B cell (primary cell): ENCODE measurements at regions not wholly inside any gene's neighbourhood (a gene's known extent, or its start where the extent isn't known, plus 50 kb on each side); places are given as distances from the start of the nearest gene placed in this dataset.

ENCODE experiments used
- ATAC-seq: fragments of 200-7000 bp; cut with Tn5 transposase; one replicate; pipeline ENCODE4 v1.10.0; 2021; ENCODE audit warnings: low read depth, mild to moderate bottlenecking, moderate number of reproducible peaks, moderate library complexity
- CTCF ChIA-PET: fragments of 350-600 bp; sonication (Branson Sonifier 250); formaldehyde crosslinking; loops from one replicate; lab custom pipeline; 2021; ENCODE audit warnings: antibody characterized with exemption, inconsistent platforms; lab: Charles Lee
- POLR2A ChIA-PET: fragments of 350-600 bp; sonication (Branson Sonifier 250); formaldehyde crosslinking; loops from one replicate; lab custom pipeline; 2021; ENCODE audit warnings: antibody characterized with exemption; lab: Charles Lee
- DNase-seq: peaks from one replicate; pipeline ENCODE4 v3.0.0; 2013
- H2AFZ ChIP-seq: 2 replicates; pipeline ENCODE4 v1.6.1; 2012; ENCODE audit warnings: mild to moderate bottlenecking, low read depth, low read length; ENCODE audit not compliant: insufficient read depth, poor library complexity, severe bottlenecking
- H3K27ac ChIP-seq, 2 donors: 1 replicate in 1 of 2; 2 replicates in 1 of 2; pipeline ENCODE4 v1.5.1; 2012 to 2013; ENCODE audit warnings: low read length in 2 of 2, mild to moderate bottlenecking in 2 of 2, moderate library complexity in 1 of 2
- H3K27me3 ChIP-seq, 4 experiments: fragments of 200-600 bp in 1 of 4; sonication (generic) in 1 of 4; replicated peaks in 1 of 4; 1 replicate in 2 of 4; 2 replicates in 2 of 4; pipeline versions ENCODE4 v1.6.1 to v1.7.0; 2013 to 2016; ENCODE audit warnings: low read length in 3 of 4, mild to moderate bottlenecking in 2 of 4, mixed read lengths in 1 of 4, moderate library complexity in 1 of 4; ENCODE audit not compliant: insufficient read depth in 4 of 4, control insufficient read depth in 3 of 4; ENCODE audit errors: control extremely low read depth in 1 of 4
- H3K36me3 ChIP-seq, 2 experiments: replicated peaks in 1 of 2; 1 replicate in 1 of 2; 2 replicates in 1 of 2; pipeline versions ENCODE4 v1.6.1 to v1.7.1; 2013; ENCODE audit warnings: low read length in 1 of 2; ENCODE audit not compliant: insufficient read depth in 2 of 2, control insufficient read depth in 1 of 2; ENCODE audit errors: control extremely low read depth in 1 of 2, extremely low read depth in 1 of 2
- H3K4me1 ChIP-seq, 2 donors: fragments of 200-600 bp in 1 of 2; sonication (generic) in 1 of 2; 1 replicate in 1 of 2; 2 replicates in 1 of 2; pipeline versions ENCODE4 v1.5.1 to v1.6.1; 2013 to 2017; ENCODE audit warnings: low read length in 2 of 2; ENCODE audit not compliant: control insufficient read depth in 2 of 2, insufficient read depth in 2 of 2
- H3K4me2 ChIP-seq: replicated peaks from 2 replicates; pipeline ENCODE3; 2012; ENCODE audit warnings: mild to moderate bottlenecking, low read depth, low read length; ENCODE audit not compliant: poor library complexity, severe bottlenecking
- H3K4me3 ChIP-seq, 5 experiments: fragments of 200-600 bp in 1 of 5; sonication (generic) in 1 of 5; 1 replicate in 3 of 5; 2 replicates in 2 of 5; pipeline versions ENCODE4 v1.5.1 to v1.7.0; 2011 to 2016; ENCODE audit warnings: low read length in 4 of 5, mild to moderate bottlenecking in 4 of 5, low read depth in 2 of 5, control low read depth in 1 of 5, moderate library complexity in 1 of 5; ENCODE audit not compliant: insufficient read depth in 1 of 5; ENCODE audit errors: control extremely low read depth in 1 of 5, extremely low read depth in 1 of 5
- H3K79me2 ChIP-seq: fragments of 200-600 bp; sonication (generic); one replicate; pipeline ENCODE4 v1.6.0; 2016; ENCODE audit warnings: low read length; ENCODE audit not compliant: control insufficient read depth, insufficient read depth
- H3K9ac ChIP-seq: fragments of 200-600 bp; sonication (generic); 2 replicates; pipeline ENCODE4 v1.6.1; 2017; ENCODE audit warnings: mild to moderate bottlenecking, low read length, moderate library complexity
- H3K9me3 ChIP-seq, 3 donors: one replicate each; pipeline versions ENCODE4 v1.6.1 to v1.7.1; 2013; ENCODE audit warnings: low read length in 2 of 3; ENCODE audit not compliant: control insufficient read depth in 2 of 3, insufficient read depth in 1 of 3; ENCODE audit errors: control extremely low read depth in 1 of 3
- H4K20me1 ChIP-seq: 2 replicates; pipeline ENCODE4 v1.6.0; 2012; ENCODE audit warnings: mild to moderate bottlenecking, low read length; ENCODE audit not compliant: insufficient read depth, control insufficient read depth, poor library complexity, severe bottlenecking
- H3K27ac Mint-ChIP-seq: one replicate; pipeline ENCODE4 v1.8.0; 2021; ENCODE audit warnings: mixed read lengths
- H3K27me3 Mint-ChIP-seq: one replicate; pipeline ENCODE4 v1.8.0; 2021; ENCODE audit warnings: mixed read lengths
- H3K4me1 Mint-ChIP-seq: one replicate; pipeline ENCODE4 v1.8.0; 2021; ENCODE audit warnings: mixed read lengths
- H3K4me3 Mint-ChIP-seq: one replicate; pipeline ENCODE4 v1.8.0; 2021; ENCODE audit warnings: mixed read lengths
- H3K9me3 Mint-ChIP-seq: one replicate; pipeline ENCODE4 v1.8.0; 2022; ENCODE audit warnings: mixed read lengths; ENCODE audit not compliant: insufficient read depth
- EZH2 ChIP-seq: IDR thresholded peaks from 2 replicates; pipeline ENCODE4 v1.6.1; 2012; ENCODE audit warnings: borderline replicate concordance, low read depth, mild to moderate bottlenecking, moderate library complexity, low read length; ENCODE audit not compliant: insufficient read depth, poor library complexity, severe bottlenecking
- WGBS: methylation state at CpG from one replicate; pipeline ENCODE4 v1.1.5; 2013; ENCODE audit warnings: missing lambda C conversion rate; ENCODE audit not compliant: insufficient coverage; 5-methylcytosine and 5-hydroxymethylcytosine counted together
- intact Hi-C: fragments of 100-400 bp; cut with micrococcal nuclease; formaldehyde crosslinking; loops from one replicate; pipeline ENCODE4 v1.10.0; 2022
- TF ChIP-seq, protein P1 (sequence below): fragments of 200-600 bp; IDR thresholded peaks from one replicate; pipeline ENCODE4 v1.8.0; 2022; ENCODE audit warnings: antibody characterized with exemption, mild to moderate bottlenecking

DNA sequence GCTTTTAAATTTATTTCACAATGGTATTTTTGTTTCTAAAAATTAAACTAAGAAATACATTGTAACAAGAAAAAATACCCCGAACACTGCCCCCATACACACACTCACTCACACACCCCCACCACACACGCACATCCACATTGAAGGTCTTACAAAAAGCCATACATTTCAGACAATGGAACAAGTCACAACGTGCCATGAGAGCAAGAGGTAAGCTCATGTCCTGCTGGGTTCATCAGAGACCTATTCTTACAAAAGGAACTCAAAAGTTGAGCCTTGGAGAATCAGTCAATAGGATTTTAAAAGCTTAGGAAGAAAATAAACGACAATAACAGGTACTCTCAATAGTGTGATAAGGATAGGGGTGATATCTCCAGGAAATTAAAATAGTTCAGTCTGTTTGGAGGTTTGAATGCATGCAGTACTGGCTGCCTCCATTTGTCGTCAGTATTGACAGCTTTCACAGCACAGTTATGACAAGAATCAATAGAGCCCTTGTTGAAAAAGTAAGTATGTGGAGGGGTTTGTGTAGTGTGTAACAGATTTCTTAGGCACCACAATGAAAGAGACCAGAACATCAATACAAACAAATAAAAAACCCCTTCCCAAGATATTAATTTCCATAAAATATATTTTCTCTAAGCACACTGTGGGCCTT is 1826.2 kb upstream of the CDH6 start:
- no peak overlapping the region for H3K27ac Mint-ChIP-seq
- H3K4me3 Mint-ChIP-seq: no peak overlapping the region
- CTCF ChIA-PET: no interaction called here

GRCh38 chr5:29351170-29351569 is 1842.3 kb upstream of the CDH6 start:
- H3K27ac ChIP-seq: no peak overlapping the region
- no peaks in the 10 kb centered on the region for H3K36me3 ChIP-seq
- WGBS: no CpG with 5 or more reads among the region's 3 CpGs
- H2AFZ ChIP-seq: no peak overlapping the region
- ATAC-seq: no peak
- intact Hi-C loops: no loop called here
- DNase-seq: no peak
- no peaks in the 10 kb centered on the region for H4K20me1 ChIP-seq
- Mint-ChIP-seq H3K27me3 (no peaks in the 10 kb centered on the region), H3K27ac (no peak overlapping the region), H3K4me3 (no peak overlapping the region), H3K9me3 (peaks cover 6% of the 10 kb centered on the region), H3K4me1 (no peaks in the 10 kb centered on the region)
- H3K4me2 ChIP-seq: no peak overlapping the region
- H3K79me2 ChIP-seq: no peaks in the 10 kb centered on the region
- no peaks in the 10 kb centered on the region for H3K4me1 ChIP-seq
- no peak overlapping the region for H3K9ac ChIP-seq
- H3K9me3 ChIP-seq: peaks cover 0 to 5% (median 0%) of the 10 kb centered on the region in 3 donors
- CTCF ChIA-PET: no interaction called here
- TF ChIP-seq, protein P1, sequence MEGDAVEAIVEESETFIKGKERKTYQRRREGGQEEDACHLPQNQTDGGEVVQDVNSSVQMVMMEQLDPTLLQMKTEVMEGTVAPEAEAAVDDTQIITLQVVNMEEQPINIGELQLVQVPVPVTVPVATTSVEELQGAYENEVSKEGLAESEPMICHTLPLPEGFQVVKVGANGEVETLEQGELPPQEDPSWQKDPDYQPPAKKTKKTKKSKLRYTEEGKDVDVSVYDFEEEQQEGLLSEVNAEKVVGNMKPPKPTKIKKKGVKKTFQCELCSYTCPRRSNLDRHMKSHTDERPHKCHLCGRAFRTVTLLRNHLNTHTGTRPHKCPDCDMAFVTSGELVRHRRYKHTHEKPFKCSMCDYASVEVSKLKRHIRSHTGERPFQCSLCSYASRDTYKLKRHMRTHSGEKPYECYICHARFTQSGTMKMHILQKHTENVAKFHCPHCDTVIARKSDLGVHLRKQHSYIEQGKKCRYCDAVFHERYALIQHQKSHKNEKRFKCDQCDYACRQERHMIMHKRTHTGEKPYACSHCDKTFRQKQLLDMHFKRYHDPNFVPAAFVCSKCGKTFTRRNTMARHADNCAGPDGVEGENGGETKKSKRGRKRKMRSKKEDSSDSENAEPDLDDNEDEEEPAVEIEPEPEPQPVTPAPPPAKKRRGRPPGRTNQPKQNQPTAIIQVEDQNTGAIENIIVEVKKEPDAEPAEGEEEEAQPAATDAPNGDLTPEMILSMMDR: no peak
- no peak for TF ChIP-seq EZH2
- POLR2A ChIA-PET: no interaction called here
- no peaks in the 10 kb centered on the region for H3K27me3 ChIP-seq
- no peak overlapping the region for H3K4me3 ChIP-seq

More for the DNA sequence above, 1826.2 kb upstream of the CDH6 start:
- Mint-ChIP-seq H3K4me1 (no peaks in the 10 kb centered on the region), H3K9me3 (peaks cover 6% of the 10 kb centered on the region), H3K27me3 (no peaks in the 10 kb centered on the region)
- intact Hi-C loops: no loop called here
- Histone ChIP-seq H3K4me3 (no peak overlapping the region), H3K27me3 (no peaks in the 10 kb centered on the region), H3K9ac (no peak overlapping the region), H3K4me1 (no peaks in the 10 kb centered on the region), H3K36me3 (no peaks in the 10 kb centered on the region), H2AFZ (no peak overlapping the region), H3K9me3 (no peaks in the 10 kb centered on the region), H3K79me2 (no peaks in the 10 kb centered on the region), H3K27ac (no peak overlapping the region), H3K4me2 (no peak overlapping the region), H4K20me1 (no peaks in the 10 kb centered on the region)
- POLR2A ChIA-PET: no interaction called here
- no peak for DNase-seq
- no peak for ATAC-seq
- 80% methylated on average over 3 of the region's 5 CpGs for WGBS
- TF ChIP-seq, protein P1: no peak
- no peak for TF ChIP-seq EZH2
